Activated CD4-positive, CD25-positive, alpha-beta regulatory T cell treated with anti-CD3 and anti-CD28 coated beads, Interleukin-2, amount 50 U/mL, for 16 hours (primary cell): ENCODE measurements at regions not wholly inside any gene's neighbourhood (a gene's known extent, or its start where the extent isn't known, plus 50 kb on each side); places are given as distances from the start of the nearest gene placed in this dataset.
"Not testable (repeated sequence)": the region's sequence is repeated elsewhere in the genome, so short reads cannot be mapped to it uniquely, and the experiment has no call there.

Source experiments
- DNase-seq: peaks from one replicate; pipeline ENCODE4 v3.0.0-alpha.2; 2020; ENCODE audit warnings: low read depth, low spot score

GRCh38 chr2:198639580-198639979, 818.2 kb downstream of the SATB2 start:
- no peak for DNase-seq

DNA sequence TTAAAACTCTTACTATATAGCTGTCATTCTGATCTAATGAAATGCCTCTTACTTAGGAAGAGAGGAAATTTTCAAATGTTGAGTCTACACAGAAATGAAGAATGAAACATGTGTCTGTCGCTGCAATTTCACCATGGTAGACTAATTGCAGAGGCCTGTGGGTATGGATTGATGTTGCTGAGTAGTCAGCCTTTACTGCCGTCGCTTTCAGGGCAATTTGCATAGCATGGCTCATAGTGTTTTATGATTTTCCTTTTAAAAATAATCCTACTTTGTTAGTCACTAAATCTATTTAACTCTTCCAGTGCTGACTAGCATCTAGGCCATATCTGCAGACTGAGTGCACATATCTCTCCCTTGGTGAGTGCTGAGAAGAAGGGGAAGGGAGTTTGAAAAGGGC, 819.2 kb downstream of the SATB2 start:
- no peak for DNase-seq

DNA sequence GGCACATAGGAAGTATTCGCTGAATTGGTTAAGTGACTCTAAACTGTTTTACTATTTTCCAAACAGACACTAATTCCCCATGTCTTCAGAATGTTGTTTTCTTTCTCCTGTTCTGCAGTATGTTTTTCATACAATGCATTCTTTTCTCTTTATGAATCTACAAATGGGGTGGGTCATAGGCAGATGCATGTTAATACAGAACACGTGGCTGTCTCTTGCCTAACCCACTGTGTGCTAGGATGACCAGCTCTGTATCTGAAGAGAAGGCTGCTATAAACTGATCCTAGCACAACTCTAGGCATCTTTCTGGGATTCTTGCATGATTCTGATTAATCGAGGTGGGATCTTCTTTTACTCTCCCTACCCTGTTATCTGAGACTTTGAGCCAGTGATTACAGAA, 826.0 kb downstream of the PLCL1 start:
- no peak for DNase-seq

GRCh38 chr2:198628596-198628995, 824.2 kb downstream of the PLCL1 start:
- no peak for DNase-seq

DNA sequence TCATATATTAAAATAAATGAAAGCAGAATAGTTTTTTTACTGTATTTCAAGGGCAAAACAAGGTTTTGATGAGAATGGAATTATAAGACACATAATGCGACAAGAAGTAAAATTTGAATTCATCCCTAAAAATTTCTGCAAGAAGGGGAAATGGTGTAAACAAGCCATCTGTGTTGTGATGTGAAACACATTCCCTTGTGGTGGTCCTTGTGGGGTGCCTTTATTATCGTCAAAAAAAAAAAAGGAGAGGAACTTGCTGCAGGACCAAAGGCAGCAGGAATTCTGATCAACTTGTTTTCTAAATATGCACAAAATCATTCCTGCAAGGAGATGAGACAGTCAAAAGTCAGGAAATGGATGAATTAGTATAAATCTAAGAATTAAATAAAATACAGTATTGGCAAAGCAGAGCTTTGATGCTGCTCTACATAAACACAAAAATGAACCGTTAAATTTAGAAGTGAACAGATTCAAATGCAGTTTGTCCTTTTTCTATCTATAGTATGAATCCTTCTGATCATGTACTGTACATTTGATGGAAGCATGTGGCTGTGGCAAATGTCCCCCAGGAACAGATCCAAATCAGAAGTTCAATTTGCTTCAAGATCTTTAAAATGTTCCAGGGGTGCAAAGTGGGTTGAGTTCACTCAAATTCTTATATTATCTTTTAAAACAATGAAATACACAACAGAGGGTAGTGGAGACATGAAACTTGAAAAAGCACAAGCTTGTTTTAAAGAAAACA, 818.8 kb downstream of the PLCL1 start:
- DNase-seq: no peak

DNA sequence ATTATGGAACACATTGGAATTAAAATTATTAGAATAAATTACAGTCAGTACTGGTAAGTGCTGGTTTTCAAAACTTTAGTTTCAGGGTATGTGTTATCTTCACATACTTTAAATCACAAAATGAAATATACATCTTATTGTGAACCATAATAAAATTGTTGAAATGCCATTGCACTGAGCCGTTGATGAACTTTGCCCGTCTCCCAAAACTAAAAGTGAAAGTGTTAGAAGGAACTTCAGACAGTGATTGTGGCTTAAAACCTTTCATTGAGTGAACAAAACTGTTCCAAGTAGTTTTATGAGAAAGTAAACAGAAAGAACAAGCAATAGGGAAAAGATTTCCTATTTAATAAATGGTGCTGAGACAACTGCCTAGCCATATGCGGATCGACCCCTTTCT, 811.6 kb downstream of the PLCL1 start:
- DNase-seq: no peak

GRCh38 chr2:198611201-198611600, 806.8 kb downstream of the PLCL1 start:
- DNase-seq: no peak

- DNase-seq: no peak
Measured at GRCh38 chr2:198604599-198604998, 800.2 kb downstream of the PLCL1 start.

GRCh38 chr2:198602986-198603385, 798.6 kb downstream of the PLCL1 start:
- DNase-seq: not testable (repeated sequence)

DNA sequence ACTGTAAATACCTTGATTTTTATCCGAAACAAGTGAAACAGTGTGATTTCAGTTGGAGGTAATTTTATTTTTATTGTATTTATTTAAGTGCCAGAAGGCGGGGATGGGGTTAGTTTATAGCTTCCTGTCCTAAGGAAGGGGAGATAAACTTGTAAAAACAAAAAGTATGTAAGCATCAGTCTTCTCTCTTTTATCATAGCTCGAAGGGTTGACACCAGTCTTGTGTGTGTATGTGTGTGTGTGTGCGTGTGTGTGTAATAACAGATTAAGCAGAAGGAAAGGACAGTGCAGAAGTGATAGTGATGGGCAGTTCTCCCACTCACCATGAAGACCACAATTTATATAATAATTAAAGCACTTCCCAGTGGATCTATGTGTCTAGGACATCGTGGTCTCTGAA, 793.3 kb downstream of the PLCL1 start:
- DNase-seq: no peak

DNA sequence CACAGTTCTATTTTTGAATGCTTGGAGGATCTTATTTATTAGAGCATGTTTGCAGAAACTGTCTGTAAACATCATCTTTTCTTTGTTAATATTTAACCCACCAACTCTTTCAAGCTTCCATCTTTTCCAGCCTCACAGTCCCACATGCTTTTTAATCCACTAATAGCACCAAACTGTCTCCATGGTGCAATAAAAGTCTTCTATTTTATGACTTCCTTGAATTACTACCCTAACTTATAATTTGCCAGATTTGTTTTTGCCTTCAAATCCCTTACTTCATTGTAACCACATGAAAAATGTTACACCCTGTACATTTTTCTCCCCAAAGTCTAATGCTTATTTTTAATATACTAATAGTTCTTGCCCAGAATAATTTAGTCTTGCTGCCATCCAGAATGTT, 792.6 kb downstream of the PLCL1 start:
- no peak for DNase-seq

DNA sequence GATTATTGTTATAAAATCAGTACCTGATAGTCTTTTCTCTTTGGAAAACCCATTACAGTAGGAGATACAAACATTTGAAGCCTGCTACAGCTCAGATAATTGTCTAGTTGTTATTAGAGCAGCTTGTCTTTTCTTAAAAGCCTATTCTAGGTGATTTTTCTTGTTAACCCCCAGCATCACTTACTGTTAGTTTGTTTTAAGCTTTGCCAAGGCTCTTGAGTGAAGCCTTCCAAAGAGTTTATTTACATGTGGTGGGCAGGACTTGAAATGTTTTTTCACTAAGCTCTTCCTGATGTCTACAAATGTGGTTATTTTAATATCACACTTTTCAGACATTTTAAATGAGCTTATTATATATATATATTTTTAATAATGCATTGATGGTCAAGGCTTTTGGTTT, 791.3 kb downstream of the PLCL1 start:
- DNase-seq: no peak

- no peak for DNase-seq
Measured at GRCh38 chr2:198591586-198591985, 787.2 kb downstream of the PLCL1 start.

GRCh38 chr2:198587741-198588140, 783.3 kb downstream of the PLCL1 start:
- no peak for DNase-seq

- DNase-seq: no peak
Measured at GRCh38 chr2:198587240-198587639, 782.8 kb downstream of the PLCL1 start.

- DNase-seq: no peak
Measured at GRCh38 chr2:198571393-198571792, 767.0 kb downstream of the PLCL1 start.

GRCh38 chr2:198558176-198558575, 753.8 kb downstream of the PLCL1 start:
- no peak for DNase-seq

DNA sequence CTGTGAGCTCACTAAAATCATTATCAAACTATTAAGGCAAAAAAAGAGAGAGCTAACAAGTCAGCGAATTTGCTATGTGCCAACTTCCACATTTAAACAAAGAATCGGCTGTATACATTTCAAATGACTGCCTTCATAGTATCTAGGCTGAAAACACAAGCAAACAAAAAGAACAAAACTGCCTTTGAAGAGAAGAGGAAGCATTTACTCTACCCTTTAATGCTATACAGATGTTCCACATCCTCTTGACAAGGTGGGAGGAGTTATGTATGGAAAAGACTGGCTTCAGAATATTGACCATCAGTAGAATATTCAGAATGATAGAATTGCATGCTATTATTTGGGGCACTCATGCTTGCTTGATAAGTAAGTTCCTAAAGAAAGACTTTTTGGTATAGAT, 741.7 kb downstream of the PLCL1 start:
- DNase-seq: no peak

DNA sequence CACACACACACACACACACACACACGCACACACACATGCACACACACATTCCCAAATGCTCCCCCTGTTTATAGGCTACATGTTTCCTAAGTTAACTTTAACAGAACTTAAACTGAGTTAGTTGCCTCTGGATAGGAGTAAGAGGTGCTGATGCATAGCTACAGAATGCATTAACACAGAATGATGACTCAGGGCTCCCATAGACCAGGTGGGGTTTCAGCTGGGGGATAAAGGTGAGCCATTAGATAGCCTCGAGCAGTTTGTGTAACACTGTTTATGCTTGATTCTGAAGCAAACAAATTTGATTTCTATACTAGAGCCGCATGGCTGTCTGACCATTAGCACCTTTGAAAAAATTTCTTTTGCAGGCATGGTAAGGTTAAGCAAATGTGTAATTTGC, 741.0 kb downstream of the PLCL1 start:
- no peak for DNase-seq

- no peak for DNase-seq
Measured at GRCh38 chr2:198544461-198544860, 740.1 kb downstream of the PLCL1 start.

DNA sequence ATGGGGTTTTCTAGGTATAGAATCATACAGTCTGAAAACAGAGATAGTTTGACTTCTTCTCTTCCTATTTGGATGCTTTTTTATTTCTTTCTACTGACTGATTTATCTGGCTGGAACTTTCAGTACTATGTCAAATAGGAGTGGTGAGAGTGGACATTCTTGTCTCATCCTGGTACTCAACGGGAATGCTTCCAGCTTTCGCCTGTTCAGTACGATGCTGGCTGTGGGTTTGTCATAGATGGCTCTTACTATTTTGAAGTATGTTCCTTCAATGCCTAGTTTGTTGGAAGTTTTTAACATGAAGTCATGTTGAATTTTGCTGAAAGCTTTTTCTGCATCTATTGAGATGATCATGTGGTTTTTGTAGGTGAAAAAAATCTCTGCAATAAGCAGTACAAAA, 730.4 kb downstream of the PLCL1 start:
- no peak for DNase-seq

GRCh38 chr2:198525211-198525969, 721.0 kb downstream of the PLCL1 start:
- no peak for DNase-seq

DNA sequence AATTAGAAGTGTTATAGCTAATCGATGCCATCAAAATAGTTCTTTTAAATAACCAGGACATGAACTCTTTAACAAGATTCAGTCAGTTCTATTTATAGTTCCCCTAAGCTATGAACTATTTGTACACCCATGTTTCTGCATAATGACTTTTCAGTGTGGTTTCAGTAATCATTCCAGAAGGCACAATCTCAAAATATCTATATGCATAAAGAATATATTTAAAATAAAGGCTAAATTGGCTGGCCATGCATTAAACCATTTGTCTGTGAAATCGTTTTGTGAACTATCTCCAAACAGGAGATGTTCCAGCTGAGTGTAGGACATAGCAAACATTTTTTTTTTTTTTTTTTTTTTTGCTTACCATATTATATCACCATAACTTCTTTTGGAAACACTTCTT, 719.3 kb downstream of the PLCL1 start:
- DNase-seq: no peak
